NCI-H69 (cell line): ENCODE measurements at regions not wholly inside any gene's neighbourhood (a gene's known extent, or its start where the extent isn't known, plus 50 kb on each side); places are given as distances from the start of the nearest gene placed in this dataset.

Source experiments
- DNase-seq: peaks from one replicate; lab custom pipeline; 2025; lab: John Stamatoyannopoulos, UW

DNA sequence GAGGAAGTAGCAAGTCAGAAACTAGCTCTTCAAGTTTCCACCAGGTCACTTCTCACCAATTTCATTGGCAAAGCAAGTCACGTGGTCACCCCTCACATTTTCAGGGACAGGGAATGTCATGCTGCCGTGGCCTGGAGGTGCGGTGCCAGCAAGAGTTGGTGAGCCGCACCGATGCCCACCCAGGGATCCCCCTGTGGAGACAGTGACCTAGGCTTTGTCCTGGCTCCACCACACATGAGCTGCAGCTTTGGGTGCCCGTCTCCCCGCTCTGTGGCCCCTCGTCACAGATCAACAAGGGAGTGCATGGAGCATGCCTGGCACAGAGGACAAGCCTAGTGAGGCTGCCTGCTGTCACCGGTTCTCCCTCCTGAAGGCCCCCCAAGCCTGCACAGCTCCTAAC is 226.7 kb upstream of the PPP2R2D start:
- DNase-seq: no peak

DNA sequence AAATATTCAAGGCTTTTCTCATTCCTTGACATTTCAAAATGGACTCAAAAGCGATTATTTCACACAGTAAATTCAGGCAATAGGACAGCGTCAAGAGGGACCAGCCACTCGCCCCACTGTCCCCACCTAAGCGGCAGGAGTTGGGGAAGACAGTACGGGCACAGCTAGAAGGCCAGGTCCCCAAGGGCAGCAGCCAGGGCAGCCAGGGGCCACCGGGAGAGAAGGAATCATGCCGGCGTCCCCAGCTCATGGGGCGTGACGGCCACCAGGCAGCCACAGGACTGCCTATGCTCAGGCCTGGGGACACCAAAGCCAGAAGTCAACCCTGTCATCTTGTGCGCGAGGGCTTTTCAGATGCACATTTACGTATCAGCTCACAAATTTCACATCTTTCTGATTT is 225.7 kb upstream of the PPP2R2D start:
- DNase-seq: no peak

DNA sequence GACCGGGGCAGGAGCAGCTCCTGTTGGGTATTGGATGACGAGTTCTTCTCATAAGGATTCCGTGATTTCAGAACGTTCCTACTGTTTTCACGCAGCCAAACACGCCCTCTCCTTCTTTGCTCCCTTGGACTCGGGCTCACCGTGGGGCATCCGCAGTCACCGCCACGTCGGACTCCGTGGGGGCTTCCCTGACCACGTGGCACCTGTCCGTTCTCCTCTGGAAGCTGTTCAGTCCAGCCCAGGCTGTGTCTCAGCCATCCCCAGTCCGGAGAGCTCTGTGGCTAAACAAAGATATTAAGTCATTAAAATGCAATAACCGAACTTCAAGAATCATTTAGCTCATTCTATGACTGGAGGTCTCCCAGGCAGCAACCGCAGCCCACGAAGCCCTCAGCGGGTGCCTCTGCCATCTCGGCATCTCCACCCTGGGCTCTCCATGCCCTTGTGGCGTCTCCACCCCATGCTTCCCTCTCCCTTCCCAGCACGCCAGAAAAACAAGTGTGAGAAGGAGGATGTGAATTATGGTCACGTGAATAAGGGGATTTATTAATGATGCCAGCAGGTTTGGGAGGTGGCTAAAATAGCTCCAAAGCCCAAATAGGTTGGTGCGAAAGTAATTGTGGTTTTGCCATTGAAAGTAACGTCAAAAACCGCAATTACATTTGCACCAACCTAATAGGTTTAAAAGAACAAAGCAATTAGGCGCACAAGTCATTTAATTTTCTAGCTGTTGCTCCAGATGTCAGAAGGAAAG is 224.6 kb upstream of the PPP2R2D start:
- DNase-seq: no peak

DNA sequence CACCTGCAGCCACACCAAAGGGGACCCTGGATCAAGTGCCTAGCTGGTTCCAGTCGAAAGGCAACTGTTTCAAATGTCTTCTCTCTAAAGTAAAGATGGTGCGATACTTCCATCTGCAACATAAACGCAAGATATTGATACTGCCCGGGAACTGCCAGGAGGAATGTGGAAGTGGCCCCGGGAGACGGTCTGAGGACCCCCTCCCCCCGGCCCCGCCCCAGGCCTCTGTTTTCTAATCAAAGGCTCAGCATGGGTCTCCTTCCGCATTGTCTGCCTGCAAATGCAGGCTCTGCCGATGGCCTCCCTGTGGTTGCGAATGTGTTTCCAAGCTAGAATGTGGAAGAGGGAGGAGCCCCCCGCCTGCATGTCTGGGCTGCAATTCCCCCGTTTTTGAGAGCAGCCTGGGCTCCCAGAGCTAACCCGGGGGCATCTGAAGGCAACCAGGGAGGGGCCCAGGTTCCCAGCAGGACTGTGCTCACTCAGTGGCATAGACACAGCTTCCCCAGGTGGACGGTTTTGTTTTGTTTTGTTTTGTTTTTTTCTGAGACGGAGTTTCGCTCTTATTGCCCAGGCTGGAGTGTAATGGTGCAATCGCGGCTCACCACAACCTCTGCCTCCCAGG is 223.9 kb upstream of the PPP2R2D start:
- peak; percentile 15 for DNase-seq

DNA sequence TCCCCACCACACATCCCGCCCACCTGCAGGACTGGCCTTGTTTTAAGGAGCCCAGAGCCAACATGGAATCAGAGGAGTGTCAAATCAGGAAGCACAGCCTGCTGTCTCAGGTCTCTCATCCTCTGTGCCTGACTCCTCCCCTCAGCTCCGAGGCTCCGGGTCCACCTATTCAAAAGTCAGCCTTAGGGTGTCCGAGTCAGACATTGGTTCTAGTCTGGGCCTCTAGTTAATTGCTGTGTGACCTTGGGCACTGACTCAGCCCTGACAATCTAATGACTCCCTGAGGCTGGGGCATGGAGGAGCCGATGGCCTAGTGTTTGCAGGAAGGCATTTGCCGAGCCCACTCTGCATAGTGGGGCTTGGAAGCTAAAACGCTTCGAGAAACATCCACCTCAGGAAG is 223.1 kb upstream of the PPP2R2D start:
- DNase-seq: no peak

DNA sequence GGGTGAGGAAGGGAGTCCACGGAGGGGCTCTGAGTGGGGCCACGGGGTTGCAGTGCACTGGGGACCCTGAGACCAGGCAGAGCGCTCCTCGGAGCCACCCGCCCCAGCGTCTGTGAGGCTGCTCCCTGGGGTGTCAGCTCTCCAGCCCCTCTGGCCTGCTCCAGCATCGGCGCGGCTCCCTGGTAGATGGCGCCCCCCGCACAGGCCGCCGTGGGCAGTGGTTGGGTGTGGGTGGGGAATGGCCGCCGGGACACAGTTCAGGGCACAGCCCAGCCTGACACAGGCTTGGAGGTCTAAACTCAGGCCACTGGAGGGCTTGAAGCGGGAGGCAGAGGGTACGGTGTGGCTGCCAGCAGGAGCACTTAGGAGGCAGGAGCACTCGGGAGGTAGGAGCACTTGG is 222.6 kb upstream of the PPP2R2D start:
- no peak for DNase-seq

DNA sequence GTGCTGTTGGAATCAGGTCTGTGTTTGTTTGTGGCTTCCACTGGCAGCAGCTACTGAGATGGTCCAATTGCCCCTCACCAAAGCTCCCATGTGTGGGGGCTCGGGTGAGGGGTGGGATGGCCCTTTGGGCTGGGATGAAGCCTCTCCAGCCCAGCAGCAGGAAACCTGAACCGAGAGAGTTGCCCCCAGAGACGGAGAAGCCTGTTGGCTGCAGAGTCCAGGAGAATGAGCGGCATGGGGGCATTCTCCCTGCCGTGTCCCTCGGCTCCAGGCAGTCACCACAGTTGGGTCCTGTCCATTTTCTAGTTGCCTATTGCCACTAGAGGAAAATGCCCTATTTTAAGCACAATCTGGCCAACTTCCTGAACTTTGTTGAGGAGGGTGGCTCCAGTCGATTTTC is 222.2 kb upstream of the PPP2R2D start:
- no peak for DNase-seq

DNA sequence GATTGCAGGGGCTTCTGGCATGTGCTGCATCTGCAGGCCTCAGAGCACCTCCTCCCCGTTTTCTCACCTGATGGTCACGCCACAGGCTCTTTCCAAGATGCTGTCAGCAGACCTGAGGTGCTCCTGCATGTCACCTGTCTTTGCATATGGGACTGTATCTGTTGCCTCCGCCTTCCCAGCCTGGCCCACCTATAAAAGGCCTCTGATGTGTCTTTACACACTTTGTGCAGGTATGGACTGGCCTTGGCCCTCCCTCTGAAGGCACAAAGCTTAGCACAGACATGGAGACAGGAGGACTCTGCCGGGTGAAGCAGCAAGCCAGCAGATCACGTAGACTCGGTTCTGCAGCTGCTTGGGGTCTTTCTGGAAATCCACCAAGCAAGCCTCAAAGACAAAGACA is 220.9 kb upstream of the PPP2R2D start:
- DNase-seq: no peak

DNA sequence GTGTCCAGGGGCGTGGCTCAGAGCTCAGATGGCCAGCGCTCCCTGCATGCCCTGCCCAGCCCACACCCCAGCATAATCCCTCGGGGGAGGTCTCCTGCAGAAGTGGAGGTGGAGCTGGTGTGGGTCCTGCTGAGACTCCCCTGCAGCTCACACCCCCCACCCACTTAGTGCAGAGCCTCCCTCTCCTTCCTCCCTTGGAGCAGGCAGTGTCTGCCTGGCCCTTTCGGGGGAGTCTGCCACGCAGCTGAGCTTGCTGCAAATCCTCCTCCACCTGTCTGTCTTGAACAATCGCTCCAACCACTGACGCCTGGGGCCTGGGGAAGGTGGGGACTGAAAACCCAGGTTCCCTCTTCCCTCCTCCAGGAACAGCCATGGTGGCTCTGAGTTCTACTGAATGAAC is 219.7 kb upstream of the PPP2R2D start:
- no peak for DNase-seq

DNA sequence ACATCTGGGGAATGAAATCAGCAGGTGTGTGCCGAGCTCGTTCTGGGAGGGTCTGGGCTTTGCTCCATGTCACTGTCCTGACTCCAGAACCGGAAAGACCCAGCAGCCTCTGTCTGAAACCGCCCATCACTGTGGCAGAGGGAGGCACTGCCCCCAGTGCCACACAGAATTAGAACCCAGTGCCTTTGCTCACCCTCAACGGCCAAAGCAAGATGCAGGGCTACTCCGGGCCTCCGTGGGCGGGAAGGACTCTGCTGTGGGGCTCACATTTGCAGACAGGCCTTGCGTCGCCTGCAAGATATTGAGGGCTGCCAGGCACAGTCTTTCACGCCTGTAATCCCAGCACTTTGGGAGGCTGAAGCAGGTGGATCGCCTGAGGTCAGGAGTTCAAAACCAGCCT is 219.2 kb upstream of the PPP2R2D start:
- no peak for DNase-seq

DNA sequence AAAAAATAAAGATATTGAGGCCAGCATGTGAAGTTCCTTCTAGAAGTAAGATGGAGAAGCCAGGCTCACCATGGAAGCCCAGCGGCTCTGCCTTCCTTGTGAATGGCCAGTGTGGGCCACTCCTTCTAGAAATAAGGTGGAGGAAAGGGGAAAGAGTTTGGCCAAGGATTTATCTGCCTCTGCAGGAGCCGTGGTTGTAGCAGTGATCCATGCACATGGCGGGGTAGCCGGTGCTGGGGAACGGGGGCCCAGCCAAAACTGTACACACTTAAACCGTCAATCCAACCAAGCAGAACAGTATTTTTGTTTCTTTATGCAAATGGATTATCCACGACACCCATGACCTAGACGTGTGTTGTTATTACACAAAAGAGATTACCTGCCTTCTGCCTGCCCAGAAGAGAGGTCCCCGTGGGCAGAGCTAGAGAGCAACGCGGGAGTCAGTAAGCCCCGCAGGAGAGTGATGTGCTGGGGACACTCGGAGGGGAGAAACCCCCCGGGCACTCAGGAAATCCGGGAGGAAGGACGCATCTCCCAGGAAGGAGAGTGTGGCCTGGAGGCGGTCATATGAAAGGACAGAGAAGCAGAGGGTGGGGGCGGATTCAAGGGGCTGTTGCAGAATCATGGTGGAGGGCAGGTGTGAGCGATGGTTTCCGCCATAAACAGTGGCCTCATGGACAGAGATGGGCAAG is 218.4 kb upstream of the PPP2R2D start:
- no peak for DNase-seq

DNA sequence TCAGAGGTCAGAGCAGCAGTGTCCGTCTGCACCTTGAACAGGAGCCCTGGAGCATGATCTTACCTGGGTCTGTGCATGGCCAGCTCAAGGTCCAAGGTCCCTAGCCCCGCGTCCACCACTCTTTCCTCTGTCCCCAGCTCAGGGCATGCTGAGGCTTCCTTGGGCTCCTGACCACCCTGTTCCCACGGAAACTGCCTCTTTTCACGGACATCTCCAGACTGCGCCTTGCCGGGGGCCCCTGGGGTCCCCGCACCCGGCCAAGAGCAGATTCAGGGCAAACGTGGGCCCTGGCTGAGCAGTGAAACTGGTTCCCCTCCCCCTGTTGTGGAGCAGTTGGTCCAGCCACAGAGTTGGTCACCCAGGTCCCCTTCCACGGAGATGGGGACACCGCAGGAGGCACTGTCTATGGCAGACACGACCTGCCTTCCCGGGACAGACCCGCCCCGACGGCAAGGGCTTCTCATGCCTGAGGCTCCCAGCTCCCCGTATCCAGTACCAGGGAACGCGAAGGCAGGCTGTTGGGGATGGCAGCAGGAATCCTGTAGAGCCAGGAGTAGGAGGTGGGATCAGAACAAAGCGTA is 217.4 kb upstream of the PPP2R2D start:
- no peak for DNase-seq

DNA sequence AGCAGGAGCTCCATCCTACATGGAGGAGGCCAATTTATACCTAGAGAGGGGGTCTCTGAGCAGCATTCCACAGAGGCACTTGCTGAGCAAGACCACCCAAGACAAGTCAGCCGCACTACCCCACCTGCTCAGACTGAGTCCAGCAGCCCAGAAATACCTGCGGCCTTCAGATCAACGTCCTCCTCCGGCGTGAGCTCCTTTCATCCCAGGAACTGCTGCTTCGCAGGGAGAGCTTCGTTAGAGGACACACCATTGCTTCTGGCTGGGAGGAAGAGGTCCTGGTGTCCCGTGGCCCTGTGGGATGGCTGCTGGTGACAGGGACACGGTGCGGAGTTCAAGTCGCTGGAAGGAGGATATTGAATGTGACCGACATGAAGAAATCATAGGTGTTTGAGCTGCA is 216.9 kb upstream of the PPP2R2D start:
- DNase-seq: no peak

DNA sequence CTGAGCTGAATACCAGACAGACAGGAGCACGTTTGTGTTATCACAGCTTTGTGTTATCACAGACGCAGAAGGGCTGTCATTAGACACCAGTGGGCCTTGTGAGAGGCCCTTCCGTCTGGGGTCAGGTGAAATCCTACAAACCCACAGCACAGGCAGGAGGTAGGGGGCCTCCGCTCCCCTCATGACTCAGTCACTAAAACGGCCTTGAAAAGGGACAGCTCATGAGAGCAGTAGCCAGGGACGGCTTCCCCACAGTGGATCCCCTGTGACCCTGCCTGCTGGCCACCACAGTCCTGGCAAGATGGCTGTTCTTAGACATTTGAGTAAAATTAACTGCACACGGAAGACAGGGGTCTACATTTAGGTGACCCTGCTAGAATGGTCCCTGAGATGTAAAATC is 215.8 kb upstream of the PPP2R2D start:
- DNase-seq: no peak

DNA sequence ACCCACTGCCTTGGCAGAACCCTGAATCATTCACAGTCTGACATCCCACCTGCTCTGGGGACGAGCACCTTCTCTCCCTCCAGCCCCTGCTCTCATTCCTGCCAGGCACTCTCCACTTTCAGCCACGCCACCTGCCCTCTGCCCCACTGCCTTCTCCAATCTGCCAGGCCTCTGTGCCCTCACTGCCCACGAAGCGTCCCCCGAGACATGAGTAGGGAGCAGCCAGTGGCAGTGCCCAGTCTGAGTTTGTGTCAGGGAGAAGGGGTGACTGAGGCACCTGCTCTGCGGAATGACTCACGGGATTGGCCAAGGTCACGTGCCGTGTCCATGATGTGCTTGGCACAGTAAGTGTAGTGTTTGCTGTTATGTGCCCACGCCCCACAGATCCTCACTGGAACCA is 215.2 kb upstream of the PPP2R2D start:
- no peak for DNase-seq

DNA sequence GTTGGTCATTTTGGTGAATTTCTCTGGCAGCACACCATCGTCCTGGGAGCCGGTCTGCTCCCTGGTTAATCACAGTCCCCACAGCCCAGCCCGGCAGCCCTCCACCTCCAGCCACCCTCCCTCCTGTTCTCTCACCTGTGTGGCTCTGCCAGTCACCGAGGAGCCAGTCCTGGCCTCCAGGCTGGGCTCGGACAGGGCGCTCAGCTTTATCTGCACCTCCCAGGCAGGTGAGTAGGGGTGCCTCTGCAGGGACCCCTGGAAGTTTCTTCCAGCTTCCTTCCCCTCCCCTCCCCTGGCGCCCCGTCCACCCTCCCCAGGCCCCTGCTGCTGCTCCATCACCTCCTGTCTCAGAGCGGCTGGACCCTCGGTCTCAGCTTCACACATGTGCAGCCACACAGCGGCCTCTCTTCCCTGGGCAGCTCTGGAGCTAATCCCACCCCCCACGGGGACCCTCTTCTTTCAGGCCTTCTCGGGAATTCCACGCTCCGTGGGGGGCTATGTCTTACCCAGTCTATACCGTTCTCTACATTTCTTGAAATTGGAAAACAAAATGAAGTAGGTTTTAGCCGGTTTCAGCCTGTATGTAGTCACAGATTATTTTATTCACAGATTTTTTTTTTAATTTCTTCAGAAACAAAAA is 213.9 kb upstream of the PPP2R2D start:
- DNase-seq: no peak

DNA sequence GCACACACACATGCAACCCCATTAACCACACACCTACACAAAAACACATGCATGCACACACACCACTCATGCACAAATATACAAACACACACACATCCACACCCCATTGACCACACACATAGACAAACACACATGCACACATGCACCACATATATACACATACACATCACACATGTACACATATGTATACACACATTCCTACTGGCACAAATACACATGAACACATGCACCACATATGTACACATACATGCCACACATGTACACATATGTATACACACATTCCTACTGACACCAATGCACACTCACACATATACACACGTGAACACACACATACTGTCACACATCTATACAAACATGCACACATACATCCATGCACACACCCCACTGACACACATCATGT is 212.5 kb upstream of the PPP2R2D start:
- no peak for DNase-seq

DNA sequence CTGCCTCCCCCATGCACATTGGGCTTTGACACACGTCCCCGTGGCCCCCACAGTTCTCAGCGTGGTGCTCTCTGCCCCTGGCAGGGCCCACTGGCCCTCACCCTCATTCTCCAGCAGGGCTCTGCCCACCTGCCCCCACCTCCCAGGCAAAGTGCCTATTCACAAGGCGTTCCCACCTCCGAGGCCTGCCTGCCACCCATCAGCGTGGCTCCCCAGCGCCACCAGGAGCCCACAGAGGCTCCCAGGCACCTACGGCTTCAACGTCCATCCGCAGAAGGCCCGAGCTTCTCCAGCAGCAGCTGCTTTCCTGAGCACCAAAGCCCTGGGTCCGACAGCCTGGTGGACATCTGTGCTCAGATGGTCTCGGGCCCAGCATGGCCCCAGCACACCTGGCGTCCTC is 211.8 kb upstream of the PPP2R2D start:
- DNase-seq: no peak

DNA sequence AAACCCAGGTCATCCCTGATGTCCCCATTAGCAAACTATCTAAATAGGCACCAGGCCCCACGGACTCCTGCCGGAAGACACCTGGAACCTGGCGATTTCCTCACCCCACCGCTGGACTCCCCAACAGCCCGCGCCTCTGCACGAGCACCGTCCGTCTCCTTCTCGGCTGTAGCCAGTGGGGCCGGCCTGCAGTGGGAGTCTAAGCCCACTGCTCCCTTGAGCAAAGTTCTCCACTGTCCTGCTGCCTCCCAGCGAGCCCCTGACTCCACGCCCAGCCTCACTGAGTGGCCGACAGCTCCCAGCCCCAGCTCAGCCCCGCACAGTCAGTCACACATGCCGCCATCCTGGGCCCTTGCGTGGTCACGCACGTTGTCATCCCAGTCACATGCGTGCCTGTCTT is 211.3 kb upstream of the PPP2R2D start:
- DNase-seq: no peak

DNA sequence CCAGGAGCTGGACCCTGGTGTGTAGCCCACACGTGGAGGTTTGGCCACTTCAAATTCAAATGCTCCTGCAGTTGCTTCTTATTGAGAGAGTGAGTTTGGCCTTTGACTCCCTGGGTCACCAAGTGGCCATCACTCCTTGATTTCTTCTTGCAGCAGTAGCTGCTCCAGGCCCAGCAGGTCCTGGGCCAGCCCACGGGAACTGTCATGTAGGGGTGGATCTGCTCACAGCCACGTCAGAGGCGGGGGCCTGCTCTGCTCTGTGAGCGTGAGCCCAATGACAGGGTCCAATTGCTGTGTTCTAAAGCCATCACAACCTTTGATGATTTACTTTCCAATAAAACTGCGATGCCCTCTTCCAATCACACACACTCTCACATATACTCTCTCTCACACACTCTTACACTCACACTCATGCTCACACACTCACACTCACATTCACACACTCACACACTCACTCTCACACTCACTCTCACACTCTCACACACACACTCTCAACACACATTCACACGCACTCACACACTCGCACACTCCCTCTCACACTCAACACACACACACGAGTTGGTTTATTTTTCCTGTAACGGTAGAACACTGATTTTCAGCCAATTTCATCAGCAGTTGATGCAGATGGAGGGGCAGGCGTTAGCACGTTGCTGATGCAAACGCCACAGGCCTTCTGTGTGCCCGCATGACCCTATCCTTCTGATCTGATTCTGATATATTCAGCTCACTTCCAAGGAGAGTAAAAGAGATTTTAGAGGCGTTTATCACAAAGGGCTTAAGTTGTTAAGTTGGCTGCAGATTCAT is 210.7 kb upstream of the PPP2R2D start:
- no peak for DNase-seq

DNA sequence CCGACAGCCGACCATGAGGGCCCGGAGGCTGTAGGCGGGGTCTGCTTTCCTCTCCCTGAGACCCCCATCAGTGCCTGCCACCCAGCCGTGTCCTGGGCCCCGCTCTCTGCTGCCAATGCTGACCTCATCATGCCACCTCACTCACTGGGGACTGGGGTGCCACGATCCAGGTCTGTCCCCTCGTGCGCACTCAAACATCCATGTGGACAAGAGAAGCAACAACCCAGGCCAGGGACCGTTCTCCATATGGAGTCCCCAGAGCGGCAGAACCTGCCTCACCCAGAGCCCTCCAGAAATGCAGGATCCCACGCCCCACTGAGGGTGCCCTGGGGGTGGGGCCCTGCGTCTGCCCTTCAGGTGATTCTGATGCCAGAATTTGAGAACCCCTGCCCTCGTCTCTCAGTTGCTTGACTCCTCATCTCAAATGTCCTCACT is 210.0 kb upstream of the PPP2R2D start:
- DNase-seq: no peak
